Suprapubic skin (tissue), 4 donors: ENCODE measurements at regions not wholly inside any gene's neighbourhood (a gene's known extent, or its start where the extent isn't known, plus 50 kb on each side); places are given as distances from the start of the nearest gene placed in this dataset.

Source experiments
- DNase-seq, 2 donors: peaks; one replicate each; pipeline ENCODE4 v3.0.0-alpha.2; 2019; ENCODE audit warnings: low spot score in 2 of 2
- H3K27ac ChIP-seq: fragments of 200-600 bp; sonication (generic); one replicate; pipeline ENCODE4 v1.5.1; 2019
- H3K27me3 ChIP-seq: fragments of 200-600 bp; sonication (generic); one replicate; pipeline ENCODE4 v1.5.1; 2019
- H3K36me3 ChIP-seq: fragments of 200-600 bp; sonication (generic); one replicate; pipeline ENCODE4 v1.5.1; 2019
- H3K4me1 ChIP-seq: fragments of 200-600 bp; sonication (generic); one replicate; pipeline ENCODE4 v1.5.1; 2019
- H3K4me3 ChIP-seq: fragments of 200-600 bp; sonication (generic); one replicate; pipeline ENCODE4 v1.5.1; 2019; ENCODE audit warnings: mild to moderate bottlenecking
- H3K9me3 ChIP-seq: fragments of 200-600 bp; sonication (generic); one replicate; pipeline ENCODE4 v1.5.1; 2019
- EP300 ChIP-seq: sonication (generic); formaldehyde crosslinking; IDR thresholded peaks from one replicate; pipeline ENCODE4 v1.6.1; 2017; ENCODE audit warnings: antibody characterized with exemption
- POLR2A ChIP-seq, 2 donors: fragments of 450-650 bp; IDR thresholded peaks; one replicate each; pipeline ENCODE4 v1.6.1; 2017; ENCODE audit warnings: antibody characterized with exemption in 2 of 2, mild to moderate bottlenecking in 2 of 2, moderate library complexity in 2 of 2
- POLR2AphosphoS5 ChIP-seq, 3 donors: sonication (generic); formaldehyde crosslinking; IDR thresholded peaks; one replicate each; pipeline ENCODE4 v1.6.1; 2017; ENCODE audit warnings: antibody characterized with exemption in 3 of 3
- WGBS: methylation state at CpG from one replicate; pipeline ENCODE4 v1.1.5; 2018; 5-methylcytosine and 5-hydroxymethylcytosine counted together
- TF ChIP-seq, protein P1 (sequence below), 2 donors: fragments of 200-600 bp in 1 of 2; fragments of 450-650 bp in 1 of 2; sonication (generic) in 1 of 2; IDR thresholded peaks; one replicate each; pipeline ENCODE4 v1.5.1; 2016 to 2019; ENCODE audit warnings: antibody characterized with exemption in 2 of 2, mild to moderate bottlenecking in 1 of 2, moderate library complexity in 1 of 2

DNA sequence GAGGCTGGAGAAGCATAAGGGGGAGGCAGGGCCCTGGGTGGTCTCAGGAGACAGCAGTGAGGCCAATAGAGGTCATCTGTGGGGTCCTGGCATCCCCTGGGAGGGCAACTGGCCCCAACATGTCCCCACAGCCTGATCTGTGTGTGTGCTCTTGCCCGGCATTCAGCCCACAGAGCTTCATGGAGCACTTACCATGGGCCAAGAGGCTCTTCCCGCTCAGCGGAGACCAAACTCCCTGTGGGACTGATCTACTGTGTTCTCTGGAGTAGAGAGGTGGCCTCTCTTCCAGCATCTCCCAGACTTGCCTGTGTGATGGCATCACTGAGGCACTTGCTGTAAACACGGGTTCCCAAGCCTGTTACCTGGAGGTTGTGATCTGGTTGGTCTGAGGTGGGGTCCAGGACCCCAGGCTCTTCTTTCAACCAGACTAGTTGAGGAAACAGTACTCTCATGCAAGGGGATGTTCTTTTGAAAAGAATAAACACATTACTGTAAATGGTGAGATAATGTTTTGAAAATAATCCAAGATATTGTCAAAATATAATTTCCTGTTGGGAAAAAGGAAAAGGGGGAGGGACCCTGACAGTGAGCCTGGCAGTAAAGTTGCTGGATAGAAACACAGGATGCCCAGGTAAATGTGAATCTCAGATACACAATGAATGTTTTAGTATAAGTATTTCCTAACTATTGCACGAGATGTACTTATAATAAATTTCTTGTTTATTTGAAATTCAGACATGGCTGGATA, 67.6 kb downstream of the SOWAHC start:
- Histone ChIP-seq H3K4me1 (peaks cover 27% of the 10 kb centered on the region), H3K4me3 (no peak overlapping the region), H3K36me3 (no peaks in the 10 kb centered on the region), H3K27ac (peak overlapping the region; percentile 27), H3K27me3 (no peaks in the 10 kb centered on the region), H3K9me3 (no peaks in the 10 kb centered on the region)
- peak in 1 of 2 donors; percentile 48 for DNase-seq
- WGBS, result 67% methylated on average over 2 of the region's 5 CpGs
- no peak for TF ChIP-seq EP300
- TF ChIP-seq, protein P1, sequence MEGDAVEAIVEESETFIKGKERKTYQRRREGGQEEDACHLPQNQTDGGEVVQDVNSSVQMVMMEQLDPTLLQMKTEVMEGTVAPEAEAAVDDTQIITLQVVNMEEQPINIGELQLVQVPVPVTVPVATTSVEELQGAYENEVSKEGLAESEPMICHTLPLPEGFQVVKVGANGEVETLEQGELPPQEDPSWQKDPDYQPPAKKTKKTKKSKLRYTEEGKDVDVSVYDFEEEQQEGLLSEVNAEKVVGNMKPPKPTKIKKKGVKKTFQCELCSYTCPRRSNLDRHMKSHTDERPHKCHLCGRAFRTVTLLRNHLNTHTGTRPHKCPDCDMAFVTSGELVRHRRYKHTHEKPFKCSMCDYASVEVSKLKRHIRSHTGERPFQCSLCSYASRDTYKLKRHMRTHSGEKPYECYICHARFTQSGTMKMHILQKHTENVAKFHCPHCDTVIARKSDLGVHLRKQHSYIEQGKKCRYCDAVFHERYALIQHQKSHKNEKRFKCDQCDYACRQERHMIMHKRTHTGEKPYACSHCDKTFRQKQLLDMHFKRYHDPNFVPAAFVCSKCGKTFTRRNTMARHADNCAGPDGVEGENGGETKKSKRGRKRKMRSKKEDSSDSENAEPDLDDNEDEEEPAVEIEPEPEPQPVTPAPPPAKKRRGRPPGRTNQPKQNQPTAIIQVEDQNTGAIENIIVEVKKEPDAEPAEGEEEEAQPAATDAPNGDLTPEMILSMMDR (IDR thresholded peaks at IDR 0.05), result no peak
- TF ChIP-seq POLR2AphosphoS5 (IDR thresholded peaks at IDR 0.05), result no peak
- TF ChIP-seq POLR2A (IDR thresholded peaks at IDR 0.05), result no peak

DNA sequence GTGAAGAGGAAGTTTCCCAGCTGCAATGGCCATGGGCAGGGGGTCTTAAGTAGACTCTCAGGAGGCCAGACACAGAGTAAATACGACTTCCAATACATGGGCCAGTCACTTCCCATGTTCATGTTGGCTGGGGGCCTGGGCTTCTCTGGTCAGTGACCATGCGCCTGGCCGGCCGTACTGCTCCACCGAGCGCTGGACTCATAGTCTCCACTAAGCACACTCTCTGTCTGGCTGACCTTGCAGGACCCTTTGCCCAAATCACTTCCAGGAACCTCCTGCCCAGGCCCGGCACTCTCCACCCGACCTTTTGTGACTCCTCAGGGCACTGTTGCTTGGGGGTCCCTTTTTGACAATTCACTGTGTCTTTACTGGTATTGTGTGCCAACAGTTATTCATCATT, 69.3 kb downstream of the SOWAHC start:
- Histone ChIP-seq H3K4me3 (no peak overlapping the region), H3K36me3 (no peaks in the 10 kb centered on the region), H3K27ac (no peak overlapping the region), H3K9me3 (no peaks in the 10 kb centered on the region), H3K4me1 (peaks cover 13% of the 10 kb centered on the region), H3K27me3 (no peaks in the 10 kb centered on the region)
- DNase-seq, result peak in 1 of 2 donors; percentile 36
- WGBS, result 91% methylated on average over 8 of the region's 8 CpGs
- TF ChIP-seq POLR2AphosphoS5 (IDR thresholded peaks at IDR 0.05), result no peak
- TF ChIP-seq, protein P1 (IDR thresholded peaks at IDR 0.05), result no peak
- TF ChIP-seq POLR2A (IDR thresholded peaks at IDR 0.05), result no peak
- no peak for TF ChIP-seq EP300

DNA sequence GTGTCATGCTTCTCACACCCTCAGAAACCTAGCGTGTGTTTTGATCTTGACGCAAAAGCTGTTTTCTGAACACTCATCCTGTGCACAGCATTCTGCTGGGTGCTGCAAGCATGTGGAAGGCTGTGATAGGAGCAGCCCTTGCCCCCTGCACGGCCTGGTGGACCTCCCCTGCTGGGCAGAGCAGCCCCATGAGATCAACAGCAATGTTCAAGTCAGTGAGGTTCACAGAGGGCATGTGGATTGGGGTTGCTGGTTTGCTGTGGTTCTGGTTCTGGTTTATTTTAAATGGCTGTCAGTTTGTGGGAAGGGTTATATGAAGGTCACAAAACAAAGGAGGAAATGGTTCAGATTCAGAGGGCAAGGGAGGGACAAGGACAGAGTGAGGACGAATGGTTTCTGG, 71.3 kb downstream of the SOWAHC start:
- 88% methylated on average over 4 of the region's 4 CpGs for WGBS
- Histone ChIP-seq H3K4me3 (no peak overlapping the region), H3K27me3 (no peaks in the 10 kb centered on the region), H3K9me3 (no peaks in the 10 kb centered on the region), H3K36me3 (no peaks in the 10 kb centered on the region), H3K4me1 (peaks cover 17% of the 10 kb centered on the region), H3K27ac (no peak overlapping the region)
- no peak for DNase-seq
- TF ChIP-seq POLR2AphosphoS5 (IDR thresholded peaks at IDR 0.05) (no peak), EP300 (no peak), POLR2A (IDR thresholded peaks at IDR 0.05) (no peak)
- TF ChIP-seq, protein P1 (IDR thresholded peaks at IDR 0.05), result no peak

DNA sequence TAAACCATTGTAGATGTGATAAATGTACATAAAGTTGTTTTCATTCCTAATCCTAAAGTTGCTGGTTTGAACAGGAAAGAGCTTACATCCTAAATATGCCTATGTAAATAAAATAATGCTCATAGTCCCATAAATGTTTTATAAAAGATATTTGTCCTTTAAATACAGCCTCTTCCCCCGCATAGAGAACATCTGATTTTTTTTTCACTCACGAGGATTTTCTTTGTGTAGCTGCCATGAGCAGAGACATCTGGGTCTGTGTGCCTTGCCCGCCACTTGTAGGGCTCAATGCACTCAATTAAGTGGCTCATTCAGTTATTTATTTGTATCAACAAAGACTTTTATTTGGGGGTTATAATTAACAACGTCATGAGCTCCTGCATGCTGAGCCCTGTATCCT, 72.8 kb downstream of the SOWAHC start:
- no peak overlapping the region for H3K4me3 ChIP-seq
- no peak for TF ChIP-seq EP300
- TF ChIP-seq, protein P1 (IDR thresholded peaks at IDR 0.05), result no peak
- no peak for TF ChIP-seq POLR2AphosphoS5 (IDR thresholded peaks at IDR 0.05)
- TF ChIP-seq POLR2A (IDR thresholded peaks at IDR 0.05), result no peak
- peak in 1 of 2 donors; percentile 4 for DNase-seq
- H3K36me3 ChIP-seq, result no peaks in the 10 kb centered on the region
- H3K27ac ChIP-seq, result no peak overlapping the region
- no peaks in the 10 kb centered on the region for H3K27me3 ChIP-seq
- 87% methylated on average over 4 of the region's 4 CpGs for WGBS
- peaks cover 29% of the 10 kb centered on the region for H3K4me1 ChIP-seq
- H3K9me3 ChIP-seq, result no peaks in the 10 kb centered on the region

DNA sequence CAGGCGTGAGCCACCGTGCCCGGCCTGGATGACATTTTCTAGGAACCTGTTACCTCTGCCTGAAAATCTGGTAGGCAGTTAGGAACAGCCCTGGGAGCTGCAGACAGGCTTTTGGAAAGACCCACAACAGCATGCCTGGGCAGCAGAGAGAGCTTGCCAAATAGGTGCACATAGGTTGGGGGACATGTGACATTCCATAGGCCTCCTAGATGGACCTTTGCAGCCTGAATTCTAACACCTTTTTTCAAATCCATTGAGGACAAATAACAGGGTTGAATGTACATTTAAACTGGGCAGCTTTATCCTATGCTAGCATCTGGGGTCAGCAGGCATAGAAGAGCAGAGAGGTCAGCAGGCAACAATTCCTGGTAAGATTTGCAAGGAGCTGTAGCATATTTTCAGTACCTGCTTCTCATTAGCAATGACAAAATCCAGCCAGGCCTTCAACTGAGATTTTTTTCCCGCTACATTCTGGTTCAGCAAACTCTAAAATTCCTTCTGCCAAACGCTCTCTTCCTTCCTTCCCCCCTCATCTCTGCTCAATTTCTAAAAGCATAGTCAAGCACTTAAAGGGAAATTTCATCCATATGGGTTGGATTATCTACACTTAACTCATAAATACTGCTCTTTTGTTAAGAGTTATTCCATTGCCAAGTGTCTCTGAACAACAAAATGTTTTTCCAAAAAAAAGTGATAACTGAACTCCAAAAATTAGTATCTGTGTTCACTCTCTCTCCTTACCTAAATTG, 75.2 kb downstream of the SOWAHC start:
- DNase-seq, result peak in 1 of 2 donors; percentile 6
- Histone ChIP-seq H3K27ac (peak overlapping the region; percentile 90), H3K4me3 (no peak overlapping the region), H3K4me1 (peaks cover 45% of the 10 kb centered on the region), H3K27me3 (no peaks in the 10 kb centered on the region), H3K36me3 (no peaks in the 10 kb centered on the region), H3K9me3 (no peaks in the 10 kb centered on the region)
- TF ChIP-seq, protein P1 (IDR thresholded peaks at IDR 0.05), result no peak
- TF ChIP-seq POLR2AphosphoS5 (IDR thresholded peaks at IDR 0.05), result no peak
- TF ChIP-seq POLR2A (IDR thresholded peaks at IDR 0.05), result no peak
- TF ChIP-seq EP300, result no peak
- 76% methylated on average over 5 of the region's 5 CpGs for WGBS
